ENCODE measurements at regions not wholly inside any gene's neighbourhood (a gene's known extent, or its start where the extent isn't known, plus 50 kb on each side); places are given as distances from the start of the nearest gene placed in this dataset.

DNA sequence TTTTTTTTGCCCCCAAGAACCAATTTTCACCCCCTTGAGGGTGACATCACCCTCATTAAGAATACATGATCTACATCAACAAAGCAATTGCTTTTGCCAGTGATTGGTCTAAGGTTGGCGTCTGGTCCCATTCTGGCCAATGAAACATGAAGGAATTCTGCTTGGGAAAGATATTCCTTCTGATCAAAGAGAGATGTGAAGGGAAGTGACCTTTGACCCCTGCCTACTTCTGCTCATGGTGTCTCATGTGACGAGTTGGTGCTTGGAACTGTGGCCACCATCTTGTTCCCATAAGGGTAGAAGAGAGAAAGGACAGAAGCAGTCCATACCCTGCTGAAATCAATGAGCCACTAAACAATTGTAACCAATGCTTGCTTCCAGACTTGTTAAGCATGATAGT, 85.1 kb downstream of the LBH start:
- H3K4me2 ChIP-seq (ENCODE audit: insufficient read depth, insufficient read length, low read length), result no peak overlapping the region
- H3K14ac ChIP-seq (ENCODE audit: insufficient read depth, low read length), result no peak overlapping the region
- no peaks in the 10 kb centered on the region for H3K79me2 ChIP-seq (ENCODE audit: insufficient read depth, low read length)
- H3K27me3 ChIP-seq (ENCODE audit: insufficient read depth, low read length), result no peaks in the 10 kb centered on the region
- no peak overlapping the region for H2BK5ac ChIP-seq (ENCODE audit: insufficient read length, low read length)
- no peak overlapping the region for H3K23ac ChIP-seq (ENCODE audit: insufficient read length, low read depth, low read length)
- H2BK12ac ChIP-seq (ENCODE audit: insufficient read length, low read depth, low read length), result no peak overlapping the region
- Mint-ChIP-seq H3K36me3 (ENCODE audit: insufficient read depth in 1 of 3, low read depth in 3 of 3) (no peaks in the 10 kb centered on the region), H3K9me3 (peaks cover 2 to 4% of the 10 kb centered on the region in 2 experiments; a peak in 2 of 5 replicates), H3K27me3 (ENCODE audit: low read depth) (peaks cover 2% of the 10 kb centered on the region; the same call in 1 of the 2 replicates), H3K27ac (no peak overlapping the region), H3K4me1 (peaks cover 8 to 15% of the 10 kb centered on the region in 2 experiments), H3K4me3 (no peak overlapping the region)
- no peak overlapping the region for H2BK20ac ChIP-seq (ENCODE audit: low read depth, low read length, poor library complexity, severe bottlenecking)
- no peak overlapping the region for H3K9ac ChIP-seq (ENCODE audit: extremely low read depth, insufficient read length, low read length)
- no peak overlapping the region for H3K27ac ChIP-seq (ENCODE audit: insufficient read length, low read depth, low read length)
- H3K4ac ChIP-seq (ENCODE audit: low read depth, low read length), result no peak overlapping the region
- H2BK120ac ChIP-seq (ENCODE audit: low read depth, low read length, poor library complexity, severe bottlenecking), result no peak overlapping the region
- no peaks in the 10 kb centered on the region; the same call in none of the 2 replicates for H3K4me1 ChIP-seq (ENCODE audit: insufficient read depth, low read length)
- H3K9me3 ChIP-seq (ENCODE audit: control insufficient read depth, low read depth, low read length), result no peaks in the 10 kb centered on the region
- H4K20me1 ChIP-seq (ENCODE audit: control insufficient read depth, insufficient read depth, insufficient read length), result no peaks in the 10 kb centered on the region
- H3K56ac ChIP-seq (ENCODE audit: insufficient read length, low read depth, low read length), result no peak overlapping the region
- no peak overlapping the region for H2AK5ac ChIP-seq (ENCODE audit: insufficient read length, low read length)
- H3K18ac ChIP-seq (ENCODE audit: insufficient read length, low read depth, low read length), result no peak overlapping the region
- H3K23me2 ChIP-seq (ENCODE audit: insufficient read length, low read depth, low read length, poor library complexity, severe bottlenecking), result no peaks in the 10 kb centered on the region
- H4K8ac ChIP-seq (replicated peaks; ENCODE audit: insufficient read length, low read depth, low read length), result no peak overlapping the region
- H2BK15ac ChIP-seq (ENCODE audit: low read depth, low read length), result no peak overlapping the region
- H3T11ph ChIP-seq (ENCODE audit: low read length), result no peak overlapping the region
- H4K91ac ChIP-seq (ENCODE audit: insufficient read length, low read depth, low read length), result no peak overlapping the region
- no peak overlapping the region for H4K5ac ChIP-seq (ENCODE audit: insufficient read length, low read depth, low read length)
- no peaks in the 10 kb centered on the region for H3K79me1 ChIP-seq (ENCODE audit: insufficient read depth, low read depth, low read length, poor library complexity, severe bottlenecking)
- TF ChIP-seq, protein P1, sequence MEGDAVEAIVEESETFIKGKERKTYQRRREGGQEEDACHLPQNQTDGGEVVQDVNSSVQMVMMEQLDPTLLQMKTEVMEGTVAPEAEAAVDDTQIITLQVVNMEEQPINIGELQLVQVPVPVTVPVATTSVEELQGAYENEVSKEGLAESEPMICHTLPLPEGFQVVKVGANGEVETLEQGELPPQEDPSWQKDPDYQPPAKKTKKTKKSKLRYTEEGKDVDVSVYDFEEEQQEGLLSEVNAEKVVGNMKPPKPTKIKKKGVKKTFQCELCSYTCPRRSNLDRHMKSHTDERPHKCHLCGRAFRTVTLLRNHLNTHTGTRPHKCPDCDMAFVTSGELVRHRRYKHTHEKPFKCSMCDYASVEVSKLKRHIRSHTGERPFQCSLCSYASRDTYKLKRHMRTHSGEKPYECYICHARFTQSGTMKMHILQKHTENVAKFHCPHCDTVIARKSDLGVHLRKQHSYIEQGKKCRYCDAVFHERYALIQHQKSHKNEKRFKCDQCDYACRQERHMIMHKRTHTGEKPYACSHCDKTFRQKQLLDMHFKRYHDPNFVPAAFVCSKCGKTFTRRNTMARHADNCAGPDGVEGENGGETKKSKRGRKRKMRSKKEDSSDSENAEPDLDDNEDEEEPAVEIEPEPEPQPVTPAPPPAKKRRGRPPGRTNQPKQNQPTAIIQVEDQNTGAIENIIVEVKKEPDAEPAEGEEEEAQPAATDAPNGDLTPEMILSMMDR (conservative IDR thresholded peaks at IDR 0.05), result no peak
- WGBS (ENCODE audit: extremely low coverage, insufficient read length, low lambda C conversion rate), result no CpG with 5 or more reads among the region's 2 CpGs
- DNase-seq, result no peak
- no peak overlapping the region for H2AFZ ChIP-seq (ENCODE audit: low read length)
